HL-60 (cell line): ENCODE measurements at regions not wholly inside any gene's neighbourhood (a gene's known extent, or its start where the extent isn't known, plus 50 kb on each side); places are given as distances from the start of the nearest gene placed in this dataset.

ENCODE experiments used
- CTCF ChIP-seq: IDR thresholded peaks from one replicate; pipeline ENCODE4 v1.5.1; 2011; ENCODE audit warnings: low read length, control low read depth, inconsistent platforms; ENCODE audit not compliant: insufficient read depth
- POLR2AphosphoS5 ChIP-seq: IDR thresholded peaks from 2 replicates; pipeline ENCODE4 v1.6.1; 2012; ENCODE audit warnings: low read depth

- TF ChIP-seq POLR2AphosphoS5 (no peak), CTCF (no peak)
Measured at GRCh38 chr6:51016489-51016888, 197.8 kb downstream of the TFAP2B start.
